NCI-H128 (cell line): ENCODE measurements at regions not wholly inside any gene's neighbourhood (a gene's known extent, or its start where the extent isn't known, plus 50 kb on each side); places are given as distances from the start of the nearest gene placed in this dataset.

Source experiments
- DNase-seq: peaks from one replicate; lab custom pipeline; 2025; ENCODE audit not compliant: unreplicated experiment; lab: John Stamatoyannopoulos, UW

DNA sequence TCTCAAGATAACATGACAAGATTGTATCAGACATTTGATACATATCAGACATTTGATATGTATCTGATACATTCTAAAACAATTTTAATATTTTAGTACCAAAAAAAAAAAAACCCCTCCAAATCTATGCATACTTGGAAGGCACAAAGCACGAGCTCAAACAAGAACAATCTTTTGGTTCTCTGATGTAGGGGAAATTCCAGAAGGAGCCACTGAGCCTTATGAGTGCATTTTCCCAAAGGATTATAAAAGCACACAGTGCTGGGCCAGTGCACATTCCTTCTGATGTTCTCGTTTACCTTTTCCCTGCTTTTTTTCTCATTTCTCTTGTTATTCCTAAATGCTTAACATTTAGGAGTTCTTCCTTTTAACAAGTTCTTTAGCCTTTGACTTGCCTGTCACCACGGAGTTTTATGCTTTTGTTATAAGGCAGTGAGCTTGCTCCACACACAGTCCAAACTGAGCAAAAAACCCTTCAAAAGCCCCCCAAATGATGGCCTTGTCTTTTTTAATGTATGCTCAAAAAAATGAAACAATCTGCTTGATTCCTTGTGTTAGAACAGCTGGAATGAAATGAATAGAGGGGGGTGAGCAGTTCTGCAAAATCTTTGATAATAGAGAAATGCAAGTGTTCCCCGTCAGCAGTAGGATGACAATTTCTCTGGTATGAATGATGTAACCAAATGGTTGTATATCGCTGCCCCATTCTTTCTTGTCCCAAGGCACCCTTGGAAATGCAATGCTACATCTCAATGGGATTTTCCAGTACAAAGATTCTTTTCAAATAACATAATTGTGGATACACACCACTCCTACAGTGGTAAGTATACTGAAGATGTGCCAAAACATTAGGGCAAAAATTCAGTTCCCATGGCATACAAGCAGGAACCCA lies 597.2 kb upstream of the ZEB2 start:
- DNase-seq: no peak

GRCh38 chr2:145116056-145116455 lies 596.1 kb upstream of the ZEB2 start:
- no peak for DNase-seq

DNA sequence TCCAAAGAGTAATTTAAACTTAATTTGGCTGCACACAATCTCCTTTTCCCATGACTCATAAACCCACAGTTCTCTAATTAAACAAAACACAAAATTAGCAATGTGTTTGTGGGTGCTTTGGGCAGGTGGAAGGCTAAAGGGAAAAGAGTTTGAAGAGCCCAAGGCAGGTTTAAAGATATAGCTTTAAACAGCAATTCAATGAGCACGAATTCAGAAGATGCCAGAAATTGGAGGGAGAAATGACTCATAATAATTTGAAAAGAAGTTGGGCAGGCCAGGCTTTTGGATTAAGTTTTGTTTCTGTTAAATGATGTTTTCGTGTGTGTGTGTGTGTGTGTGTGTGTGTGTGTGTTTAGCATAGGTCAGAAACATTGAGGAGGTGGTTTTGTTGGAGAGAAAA lies 594.8 kb upstream of the ZEB2 start:
- DNase-seq: no peak

DNA sequence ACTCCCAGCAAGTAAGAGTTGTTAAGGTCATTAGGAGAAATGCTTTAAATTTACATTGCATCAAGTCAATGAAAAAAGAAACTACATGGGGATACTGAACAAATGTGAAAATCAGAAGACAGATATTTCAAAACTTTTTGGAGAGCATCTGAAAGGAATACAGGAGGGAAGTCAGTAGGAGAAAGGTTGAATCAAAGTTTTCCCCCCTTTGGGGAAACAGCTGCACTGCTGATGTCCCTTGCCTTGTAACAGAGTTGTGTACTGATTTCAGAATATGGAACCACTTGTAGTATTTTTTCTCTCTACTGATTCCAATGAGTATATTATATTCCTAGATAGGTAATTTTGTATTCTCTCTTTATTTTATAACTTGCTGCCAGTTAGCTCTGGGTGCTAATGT lies 592.5 kb upstream of the ZEB2 start:
- DNase-seq: no peak

GRCh38 chr2:145110668-145111356 lies 590.9 kb upstream of the ZEB2 start:
- DNase-seq: no peak

DNA sequence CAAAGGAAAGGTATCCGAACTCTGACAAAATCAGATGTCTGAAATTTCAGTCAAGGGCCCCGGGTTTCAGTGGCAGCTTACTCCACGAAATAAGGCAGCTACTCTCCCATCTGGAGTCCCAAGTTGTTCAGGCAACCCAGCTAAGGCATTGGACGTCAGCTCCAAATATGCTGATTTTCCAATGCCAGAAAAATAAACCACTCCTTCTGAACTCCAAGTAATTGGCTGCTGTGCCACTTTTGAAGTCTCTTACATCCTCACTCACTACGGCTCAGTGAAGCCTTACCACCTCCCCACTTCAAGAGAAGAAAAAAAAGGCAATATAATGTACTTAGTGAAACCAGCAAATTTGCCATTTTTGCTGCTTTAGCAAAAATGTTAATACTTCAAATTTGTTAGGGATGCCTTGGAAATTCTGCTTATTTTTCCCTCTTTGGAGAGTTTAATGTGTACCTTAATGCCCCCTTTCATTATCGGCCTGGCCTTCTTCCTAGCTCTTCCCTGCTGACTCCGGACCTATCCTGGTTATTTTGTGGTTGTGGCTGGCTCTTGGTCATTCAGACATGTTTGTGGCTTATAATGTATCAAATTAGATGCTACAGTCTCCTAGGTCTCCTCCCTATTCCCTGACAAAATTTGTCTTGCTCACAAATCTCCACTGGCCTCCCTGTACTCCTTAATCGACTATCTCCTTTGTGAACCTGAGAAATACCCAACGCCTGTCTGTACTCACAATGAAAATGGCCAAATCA lies 589.2 kb upstream of the ZEB2 start:
- no peak for DNase-seq

DNA sequence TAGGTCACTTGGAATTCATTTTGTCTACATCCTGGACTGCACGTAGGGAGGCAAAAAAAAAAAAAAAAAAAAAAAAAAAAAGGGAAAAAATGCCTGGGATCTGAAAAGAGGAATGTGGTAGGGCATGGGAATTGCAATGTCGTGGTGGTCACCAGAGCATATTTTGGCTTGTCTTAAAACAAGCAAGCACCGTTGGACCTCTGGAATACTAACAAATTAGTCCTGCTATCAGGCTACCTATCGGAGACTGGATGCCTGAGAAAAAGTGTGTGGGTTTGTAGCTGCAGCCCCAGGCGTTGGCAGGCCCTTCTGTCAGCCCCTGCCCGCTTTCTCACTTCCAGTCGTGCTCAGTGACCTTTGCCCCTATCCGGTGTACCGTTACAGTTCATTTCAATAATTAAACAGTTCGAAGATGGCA lies 588.5 kb upstream of the ZEB2 start:
- DNase-seq: no peak

GRCh38 chr2:145106293-145106692 lies 586.4 kb upstream of the ZEB2 start:
- DNase-seq: no peak

DNA sequence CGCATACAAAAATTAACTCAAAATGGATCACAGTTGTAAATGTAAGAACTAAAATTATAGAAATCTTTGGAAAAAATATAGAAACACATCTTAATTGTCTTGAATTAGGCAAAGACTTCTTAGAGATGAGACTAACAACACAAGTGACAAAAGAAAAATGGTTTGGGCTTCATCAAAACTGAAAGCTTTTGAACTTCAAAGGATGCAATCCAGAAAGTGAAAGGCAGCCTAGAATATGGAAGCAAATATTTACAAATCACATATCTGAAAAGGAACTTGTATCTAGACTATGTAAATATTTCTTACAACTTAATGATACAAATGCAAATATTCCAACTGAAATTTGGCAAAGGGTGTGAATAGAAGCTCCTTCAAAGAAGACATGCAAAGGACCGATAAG lies 582.8 kb upstream of the ZEB2 start:
- DNase-seq: no peak

DNA sequence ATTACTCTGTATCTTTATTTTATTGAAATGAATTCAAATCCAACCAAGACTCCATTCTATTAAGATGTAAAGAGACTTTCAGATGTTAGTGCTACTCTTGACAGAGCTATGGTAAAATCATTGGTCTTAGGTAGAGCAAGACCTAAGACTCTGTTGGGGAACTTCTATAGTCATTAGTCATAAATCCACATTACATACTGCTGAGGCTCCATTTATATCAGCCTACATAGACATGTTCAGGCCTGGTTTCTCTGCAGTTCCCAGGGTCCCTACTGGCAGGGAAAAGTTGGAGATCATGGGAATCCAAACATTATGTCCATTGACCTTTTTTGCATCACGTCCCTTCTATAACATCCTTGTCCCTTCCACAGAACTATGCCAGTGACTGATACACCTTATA lies 580.4 kb upstream of the ZEB2 start:
- no peak for DNase-seq

GRCh38 chr2:145096582-145096981 lies 576.7 kb upstream of the ZEB2 start:
- no peak for DNase-seq

- DNase-seq: no peak
These were observed 575.9 kb upstream of the ZEB2 start for GRCh38 chr2:145095641-145096435.

DNA sequence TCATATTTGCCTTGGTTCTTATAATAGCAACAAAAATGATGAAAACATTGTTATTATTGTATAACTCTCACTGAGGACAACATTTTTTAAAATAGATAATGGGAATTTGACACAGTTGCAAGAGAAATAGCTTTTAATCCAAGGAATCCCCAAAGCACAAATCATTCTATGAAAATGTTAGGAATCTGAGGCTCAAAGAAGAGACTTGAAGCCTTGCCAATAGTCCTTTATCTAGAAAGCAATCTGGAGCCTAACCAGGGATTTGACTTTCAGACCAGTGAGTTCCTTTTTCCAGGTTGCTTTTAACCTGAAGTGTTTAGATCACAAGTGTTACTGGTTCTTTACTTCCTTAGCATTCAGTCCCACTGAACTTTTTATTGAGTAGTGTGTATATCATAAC lies 574.5 kb upstream of the ZEB2 start:
- DNase-seq: no peak

- no peak for DNase-seq
These were observed 572.0 kb upstream of the ZEB2 start for GRCh38 chr2:145091967-145092366.

- no peak for DNase-seq
These were observed 571.2 kb upstream of the ZEB2 start for GRCh38 chr2:145090841-145091761.

GRCh38 chr2:145088756-145089155 lies 568.8 kb upstream of the ZEB2 start:
- DNase-seq: no peak

GRCh38 chr2:145086910-145087309 lies 567.0 kb upstream of the ZEB2 start:
- no peak for DNase-seq

GRCh38 chr2:145085612-145086011 lies 565.7 kb upstream of the ZEB2 start:
- DNase-seq: no peak

DNA sequence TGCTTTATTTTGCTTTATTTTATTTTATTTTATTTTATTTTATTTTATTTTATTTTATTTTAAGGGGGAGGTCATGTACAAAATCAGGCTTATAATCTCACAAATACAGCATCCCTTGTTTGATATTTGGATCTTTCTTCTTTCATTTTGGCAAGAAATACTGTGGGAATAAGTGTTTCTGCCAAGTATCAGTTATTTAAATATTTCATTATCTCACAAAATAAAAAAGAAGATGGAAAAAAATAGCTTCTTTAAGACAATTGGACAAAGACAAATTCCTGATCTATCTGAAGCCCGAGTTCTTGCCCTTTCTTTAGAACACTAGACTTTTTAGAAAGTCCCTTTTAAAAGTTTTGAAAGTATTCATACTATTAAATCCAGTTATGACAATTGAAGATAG lies 560.5 kb upstream of the ZEB2 start:
- DNase-seq: no peak

DNA sequence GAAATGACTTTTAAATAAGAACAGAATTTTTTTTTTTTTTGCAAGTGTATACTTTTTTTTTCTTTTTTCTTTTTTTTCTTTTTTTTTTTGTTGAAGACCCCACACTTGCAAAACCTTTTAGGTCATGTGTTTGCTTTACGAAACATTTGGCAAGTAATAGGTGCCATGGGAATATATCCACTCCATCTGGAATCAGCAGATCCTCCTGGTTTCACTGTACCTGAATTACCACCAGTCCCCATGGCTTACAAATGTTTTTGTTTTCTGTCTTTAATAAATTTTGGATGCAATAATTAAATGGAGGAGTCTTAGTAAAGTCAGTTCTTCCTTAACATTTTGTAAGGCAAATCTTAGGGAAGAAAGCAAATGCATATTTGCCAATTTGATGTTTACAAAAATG lies 559.7 kb upstream of the ZEB2 start:
- no peak for DNase-seq
